ENCODE measurements at regions not wholly inside any gene's neighbourhood (a gene's known extent, or its start where the extent isn't known, plus 50 kb on each side); places are given as distances from the start of the nearest gene placed in this dataset.

- dilution Hi-C loops (cut with MboI; ENCODE audit: extremely low pct_ligation_motif_present, low sequenced_read_pairs), result no loop called here
- FAIRE-seq, result no peak
Observed at GRCh38 chr4:120348948-120349347, 282.3 kb upstream of the MAD2L1 start.

GRCh38 chr4:120348521-120348920 lies 281.9 kb upstream of the MAD2L1 start:
- H3K27ac ChIP-seq (ENCODE audit: control insufficient read depth, insufficient read depth, low read length), result no peak overlapping the region
- no peaks in the 10 kb centered on the region for H3K9me1 ChIP-seq (ENCODE audit: control insufficient read depth, extremely low read depth, insufficient read depth, low read length)
- no peak overlapping the region for H3K9ac ChIP-seq (ENCODE audit: control insufficient read depth, extremely low read depth, insufficient read depth, low read length)
- H3K4me1 ChIP-seq (ENCODE audit: control insufficient read depth, extremely low read depth, insufficient read depth, low read length), result no peaks in the 10 kb centered on the region
- DNase-seq (ENCODE audit: low read depth, low spot score) (no peak), FAIRE-seq (no peak)
- H4K20me1 ChIP-seq (ENCODE audit: control insufficient read depth, extremely low read depth, insufficient read depth, low read length), result no peaks in the 10 kb centered on the region
- dilution Hi-C loops (cut with MboI; ENCODE audit: extremely low pct_ligation_motif_present, low sequenced_read_pairs), result no loop called here
- no peaks in the 10 kb centered on the region for H3K9me3 ChIP-seq (ENCODE audit: control insufficient read depth, low read depth, low read length)
- H3K4me3 ChIP-seq (ENCODE audit: control insufficient read depth in 2 of 3, extremely low read depth in 1 of 3, insufficient read depth in 2 of 3, low read depth in 1 of 3, low read length in 3 of 3), result no peak overlapping the region
- H3K4me2 ChIP-seq (ENCODE audit: control insufficient read depth, extremely low read depth, insufficient read depth, low read depth, low read length), result no peak overlapping the region
- no peaks in the 10 kb centered on the region for H3K27me3 ChIP-seq (ENCODE audit: control insufficient read depth, extremely low read depth, insufficient read depth, low read length)
- no peaks in the 10 kb centered on the region for H3K79me2 ChIP-seq (ENCODE audit: control insufficient read depth, insufficient read depth, low read length)
- no peak overlapping the region for H2AFZ ChIP-seq (ENCODE audit: control insufficient read depth, low read length)
- no peaks in the 10 kb centered on the region for H3K36me3 ChIP-seq (ENCODE audit: control insufficient read depth in 2 of 2, extremely low read depth in 1 of 2, insufficient read depth in 2 of 2, low read length in 2 of 2)
- TF ChIP-seq EZH2 (IDR thresholded peaks at IDR 0.05; ENCODE audit: low read length) (no peak), CTCF (optimal IDR thresholded peaks at IDR 0.05 in 1 of 3, IDR thresholded peaks at IDR 0.05 in 1 of 3, conservative IDR thresholded peaks at IDR 0.05 in 1 of 3; ENCODE audit: extremely low read depth in 1 of 3, insufficient read depth in 2 of 3, low read length in 3 of 3) (no peak)

More at GRCh38 chr4:120348948-120349347, 282.3 kb upstream of the MAD2L1 start:
- no peak overlapping the region for H3K27ac ChIP-seq (ENCODE audit: control insufficient read depth, insufficient read depth, low read length)
- H3K36me3 ChIP-seq (ENCODE audit: control insufficient read depth in 2 of 2, extremely low read depth in 1 of 2, insufficient read depth in 2 of 2, low read length in 2 of 2), result no peaks in the 10 kb centered on the region
- H3K27me3 ChIP-seq (ENCODE audit: control insufficient read depth, extremely low read depth, insufficient read depth, low read length), result no peaks in the 10 kb centered on the region
- no peaks in the 10 kb centered on the region for H3K4me1 ChIP-seq (ENCODE audit: control insufficient read depth, extremely low read depth, insufficient read depth, low read length)
- no peaks in the 10 kb centered on the region for H3K79me2 ChIP-seq (ENCODE audit: control insufficient read depth, insufficient read depth, low read length)
- no peak for DNase-seq (ENCODE audit: low read depth, low spot score)
- no peak overlapping the region for H3K4me3 ChIP-seq (ENCODE audit: control insufficient read depth in 2 of 3, extremely low read depth in 1 of 3, insufficient read depth in 2 of 3, low read depth in 1 of 3, low read length in 3 of 3)
- H3K9me3 ChIP-seq (ENCODE audit: control insufficient read depth, low read depth, low read length), result no peaks in the 10 kb centered on the region
- no peak overlapping the region for H3K9ac ChIP-seq (ENCODE audit: control insufficient read depth, extremely low read depth, insufficient read depth, low read length)
- no peak overlapping the region for H3K4me2 ChIP-seq (ENCODE audit: control insufficient read depth, extremely low read depth, insufficient read depth, low read depth, low read length)
- no peak for TF ChIP-seq EZH2 (IDR thresholded peaks at IDR 0.05; ENCODE audit: low read length)
- TF ChIP-seq CTCF (optimal IDR thresholded peaks at IDR 0.05 in 1 of 3, IDR thresholded peaks at IDR 0.05 in 1 of 3, conservative IDR thresholded peaks at IDR 0.05 in 1 of 3; ENCODE audit: extremely low read depth in 1 of 3, insufficient read depth in 2 of 3, low read length in 3 of 3), result no peak
- no peak overlapping the region for H2AFZ ChIP-seq (ENCODE audit: control insufficient read depth, low read length)
- no peaks in the 10 kb centered on the region for H3K9me1 ChIP-seq (ENCODE audit: control insufficient read depth, extremely low read depth, insufficient read depth, low read length)
- H4K20me1 ChIP-seq (ENCODE audit: control insufficient read depth, extremely low read depth, insufficient read depth, low read length), result no peaks in the 10 kb centered on the region
